VCaP (cell line): ENCODE measurements at regions not wholly inside any gene's neighbourhood (a gene's known extent, or its start where the extent isn't known, plus 50 kb on each side); places are given as distances from the start of the nearest gene placed in this dataset.

Source experiments
- H3K27ac ChIP-seq: fragments of 450-650 bp; 2 replicates; pipeline ENCODE4 v1.5.1; 2017
- TF ChIP-seq, protein P1 (sequence below): fragments of 450-650 bp; conservative IDR thresholded peaks from 2 replicates; pipeline ENCODE4 v1.5.1; 2017; ENCODE audit warnings: mild to moderate bottlenecking, moderate library complexity

DNA sequence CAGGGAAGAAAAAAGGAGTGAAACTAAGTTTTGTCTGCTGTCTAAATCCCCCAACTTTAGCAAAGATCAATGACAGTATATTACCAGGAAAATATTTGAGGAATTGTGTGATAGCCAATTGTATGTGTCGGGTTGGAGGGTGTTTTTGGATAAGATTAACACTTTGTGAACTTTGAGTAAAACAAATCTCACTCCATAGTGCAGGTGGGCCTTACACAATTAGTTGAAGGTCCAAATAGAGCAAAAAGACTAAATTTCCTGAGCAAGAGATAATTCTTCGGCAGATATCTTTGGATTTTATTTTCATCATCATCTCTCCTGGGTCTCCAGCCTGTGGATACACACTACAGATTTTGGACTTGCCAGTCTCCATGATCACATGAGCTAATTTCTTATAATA, 152.8 kb upstream of the CWC22 start:
- H3K27ac ChIP-seq: no peak overlapping the region
- TF ChIP-seq, protein P1, sequence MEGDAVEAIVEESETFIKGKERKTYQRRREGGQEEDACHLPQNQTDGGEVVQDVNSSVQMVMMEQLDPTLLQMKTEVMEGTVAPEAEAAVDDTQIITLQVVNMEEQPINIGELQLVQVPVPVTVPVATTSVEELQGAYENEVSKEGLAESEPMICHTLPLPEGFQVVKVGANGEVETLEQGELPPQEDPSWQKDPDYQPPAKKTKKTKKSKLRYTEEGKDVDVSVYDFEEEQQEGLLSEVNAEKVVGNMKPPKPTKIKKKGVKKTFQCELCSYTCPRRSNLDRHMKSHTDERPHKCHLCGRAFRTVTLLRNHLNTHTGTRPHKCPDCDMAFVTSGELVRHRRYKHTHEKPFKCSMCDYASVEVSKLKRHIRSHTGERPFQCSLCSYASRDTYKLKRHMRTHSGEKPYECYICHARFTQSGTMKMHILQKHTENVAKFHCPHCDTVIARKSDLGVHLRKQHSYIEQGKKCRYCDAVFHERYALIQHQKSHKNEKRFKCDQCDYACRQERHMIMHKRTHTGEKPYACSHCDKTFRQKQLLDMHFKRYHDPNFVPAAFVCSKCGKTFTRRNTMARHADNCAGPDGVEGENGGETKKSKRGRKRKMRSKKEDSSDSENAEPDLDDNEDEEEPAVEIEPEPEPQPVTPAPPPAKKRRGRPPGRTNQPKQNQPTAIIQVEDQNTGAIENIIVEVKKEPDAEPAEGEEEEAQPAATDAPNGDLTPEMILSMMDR: no peak

DNA sequence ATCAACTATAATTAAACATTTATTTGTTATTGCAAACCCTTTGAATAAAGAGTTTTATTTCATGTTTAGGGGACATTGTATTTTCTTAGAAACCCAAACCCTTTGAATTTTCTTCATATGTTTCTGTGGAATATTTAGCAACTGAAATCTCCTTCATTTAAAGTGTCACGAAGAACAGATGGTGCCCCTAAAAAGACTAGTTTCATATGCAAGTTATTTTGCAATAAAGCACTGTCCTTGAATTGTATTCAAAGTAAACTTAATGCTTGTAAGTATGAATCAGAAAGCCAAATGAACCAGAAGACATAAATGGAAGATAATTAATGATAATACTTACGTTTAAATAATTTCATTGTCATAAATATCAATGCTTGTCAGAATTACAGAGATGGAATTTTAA, 151.9 kb upstream of the CWC22 start:
- TF ChIP-seq, protein P1: no peak
- no peak overlapping the region for H3K27ac ChIP-seq

DNA sequence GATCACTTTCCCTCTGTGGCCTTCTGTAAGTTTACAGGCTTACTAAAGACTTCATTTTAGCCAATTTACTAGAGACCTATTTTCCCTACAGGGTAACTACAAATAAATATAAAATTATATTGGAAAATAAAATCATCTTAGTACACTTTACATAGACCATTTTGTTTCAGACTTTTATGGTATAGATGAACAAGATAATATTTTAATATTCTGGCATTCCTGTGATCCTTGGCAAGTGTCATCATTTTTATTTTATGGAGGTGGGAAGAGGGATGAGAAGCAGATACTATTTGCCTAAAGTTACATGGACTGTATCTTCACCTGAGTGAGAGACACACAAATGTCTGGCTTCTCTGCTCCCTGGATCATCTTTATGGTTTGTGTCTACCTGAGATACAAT, 149.6 kb upstream of the CWC22 start:
- H3K27ac ChIP-seq: no peak overlapping the region
- TF ChIP-seq, protein P1: no peak

DNA sequence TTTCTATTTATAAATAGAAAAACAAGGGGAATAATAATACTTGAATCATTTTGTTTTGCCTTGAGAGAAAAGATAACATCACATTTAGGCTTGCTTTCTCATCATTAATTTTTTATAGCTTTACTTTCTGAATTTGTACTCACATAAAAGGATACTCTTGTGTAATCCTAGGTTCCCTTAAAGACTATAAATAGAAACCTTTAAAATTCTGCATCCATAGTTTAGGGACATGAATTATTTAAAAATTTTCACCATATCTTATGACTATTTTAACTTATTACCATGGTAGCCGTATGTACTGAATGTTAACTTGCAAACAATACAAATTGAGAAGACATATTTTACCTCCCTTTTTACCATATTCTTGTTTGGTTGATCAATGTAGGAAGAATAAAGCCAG, 143.5 kb upstream of the CWC22 start:
- TF ChIP-seq, protein P1: no peak
- peak overlapping the region; percentile 42 for H3K27ac ChIP-seq

DNA sequence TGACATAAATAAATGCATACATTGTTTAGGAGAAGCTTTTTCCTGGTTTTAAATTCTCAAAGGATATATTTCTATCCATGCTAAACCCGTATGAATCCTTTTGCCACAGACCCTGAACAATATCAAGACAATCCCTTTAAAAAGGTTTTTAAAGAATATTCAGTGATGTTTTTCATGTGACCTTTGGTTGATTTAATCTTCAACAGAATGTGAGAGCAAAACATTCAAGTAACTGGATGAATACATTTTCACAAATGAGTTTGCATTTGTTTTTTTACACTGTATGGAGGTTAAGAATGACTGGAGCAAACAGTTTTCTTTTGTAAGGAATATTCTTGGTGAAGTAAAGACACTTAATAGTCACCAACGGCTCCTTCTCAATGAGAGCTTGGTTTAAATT, 139.4 kb upstream of the CWC22 start:
- TF ChIP-seq, protein P1: no peak
- no peak overlapping the region for H3K27ac ChIP-seq

DNA sequence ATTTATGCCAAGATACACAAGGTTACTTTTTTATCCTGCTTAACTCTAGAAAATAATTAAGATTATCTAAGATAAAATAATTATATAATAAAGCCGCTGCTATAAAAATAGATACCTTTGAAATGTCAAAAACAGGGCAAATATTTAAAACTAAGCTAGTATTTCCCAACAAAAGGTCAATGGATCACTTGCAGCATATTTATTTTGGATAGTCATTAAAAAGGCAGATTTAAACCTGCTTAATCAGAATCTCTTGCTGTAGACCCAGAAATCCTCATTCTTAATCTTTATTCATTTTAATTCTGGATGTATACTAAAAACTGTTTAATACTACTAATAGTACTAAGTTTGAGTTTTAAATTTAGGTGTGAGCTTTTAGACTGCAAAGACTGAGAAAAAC, 139.0 kb upstream of the CWC22 start:
- TF ChIP-seq, protein P1: no peak
- no peak overlapping the region for H3K27ac ChIP-seq

DNA sequence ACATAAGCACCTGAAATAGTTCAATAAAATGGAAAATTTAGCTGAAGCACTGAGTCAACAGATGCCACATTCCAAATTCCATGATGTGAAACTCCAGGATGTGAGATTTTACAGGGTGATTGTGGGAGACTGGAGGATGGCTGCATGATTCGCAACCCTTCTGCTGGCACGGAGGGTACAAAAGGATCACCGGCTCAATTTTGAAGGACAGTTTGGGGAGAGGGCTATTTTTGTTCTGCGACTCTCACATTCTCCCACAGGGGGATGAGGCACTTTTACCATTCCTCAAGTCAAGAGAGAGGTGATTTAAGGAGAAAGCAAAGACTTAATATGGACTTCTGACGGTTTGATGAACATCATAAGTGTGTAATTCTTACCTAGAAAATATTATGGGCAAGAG, 138.1 kb upstream of the CWC22 start:
- TF ChIP-seq, protein P1: no peak
- no peak overlapping the region for H3K27ac ChIP-seq

DNA sequence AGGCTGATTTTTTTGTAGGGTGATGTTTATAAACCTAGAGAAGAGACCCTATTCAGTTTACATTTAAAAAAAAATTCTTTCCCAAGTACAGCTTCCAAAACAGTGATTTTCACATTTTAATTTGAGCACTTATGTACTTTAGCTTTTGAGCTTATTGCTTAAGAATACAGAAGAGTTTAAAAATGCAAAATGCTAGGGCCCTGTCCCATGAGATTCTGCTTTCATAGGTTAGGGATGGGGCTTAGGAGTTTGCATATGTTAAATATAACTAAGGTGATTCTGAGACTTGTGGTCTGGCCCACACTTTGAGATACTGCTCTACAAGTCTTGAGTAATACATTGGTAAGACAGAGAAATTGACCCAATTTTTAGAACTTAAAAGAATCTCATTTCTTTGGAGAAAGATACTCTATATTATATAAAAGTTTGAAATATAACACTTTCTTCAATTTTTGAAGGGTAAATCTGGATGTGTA, 137.3 kb upstream of the CWC22 start:
- TF ChIP-seq, protein P1: no peak
- H3K27ac ChIP-seq: no peak overlapping the region
